Stomach (tissue), 8 donors: ENCODE measurements at regions not wholly inside any gene's neighbourhood (a gene's known extent, or its start where the extent isn't known, plus 50 kb on each side); places are given as distances from the start of the nearest gene placed in this dataset.

Experiments used
- DNase-seq, 2 donors: peaks; one replicate each; pipeline versions ENCODE4 v3.0.0 to v3.0.0-alpha.2; 2013 to 2019
- H3K27ac ChIP-seq, 5 donors: fragments of 200-600 bp in 4 of 5; sonication (generic) in 4 of 5; one replicate each; pipeline ENCODE4 v1.5.1; 2013 to 2019; ENCODE audit warnings: mild to moderate bottlenecking in 1 of 5, moderate library complexity in 1 of 5
- H3K27me3 ChIP-seq, 3 donors: fragments of 200-600 bp; sonication (generic); one replicate each; pipeline ENCODE4 v1.5.1; 2017 to 2019; ENCODE audit warnings: mixed run types in 1 of 3
- H3K36me3 ChIP-seq, 4 donors: fragments of 200-600 bp; sonication (generic); 1 replicate in 3 of 4; 2 replicates in 1 of 4; pipeline ENCODE4 v1.5.1; 2016 to 2019
- H3K4me1 ChIP-seq, 4 donors: fragments of 200-600 bp; sonication (generic); one replicate each; pipeline ENCODE4 v1.5.1; 2016 to 2019
- H3K4me3 ChIP-seq, 4 donors: fragments of 200-600 bp; sonication (generic) in 3 of 4; one replicate each; pipeline ENCODE4 v1.5.1; 2016 to 2019; ENCODE audit warnings: mild to moderate bottlenecking in 1 of 4
- H3K9me3 ChIP-seq, 4 donors: fragments of 200-600 bp; sonication (generic); one replicate each; pipeline ENCODE4 v1.5.1; 2016 to 2019
- CTCF ChIP-seq, 7 experiments: fragments of 450-650 bp in 4 of 7; fragments of 200-600 bp in 3 of 7; sonication (generic) in 3 of 7; IDR thresholded peaks; one replicate each; pipeline ENCODE4 v1.5.1; 2016 to 2019; ENCODE audit warnings: antibody characterized with exemption in 7 of 7, control low read depth in 2 of 7, mild to moderate bottlenecking in 1 of 7
- EP300 ChIP-seq: sonication (generic); formaldehyde crosslinking; IDR thresholded peaks from one replicate; pipeline ENCODE4 v1.6.1; 2017; ENCODE audit warnings: antibody characterized with exemption
- POLR2A ChIP-seq, 4 donors: fragments of 450-650 bp; IDR thresholded peaks; one replicate each; pipeline ENCODE4 v1.6.1; 2016; ENCODE audit warnings: antibody characterized with exemption in 4 of 4, control low read depth in 2 of 4, mild to moderate bottlenecking in 1 of 4, moderate library complexity in 1 of 4
- POLR2AphosphoS5 ChIP-seq, 3 donors: sonication (generic); formaldehyde crosslinking; IDR thresholded peaks; one replicate each; pipeline ENCODE4 v1.6.1; 2016; ENCODE audit warnings: antibody characterized with exemption in 3 of 3
- WGBS, 5 donors: extraction: QIAGEN DNeasy Blood & Tissue Kit in 3 of 5; methylation state at CpG; one replicate each; pipeline versions ENCODE4 v1.1.5 to v1.1.7; 2013 to 2018; 5-methylcytosine and 5-hydroxymethylcytosine counted together
- intact Hi-C: fragments of 100-400 bp; cut with DNase I; formaldehyde crosslinking; loops from one replicate; pipeline ENCODE4 v1.15.1; 2023; ENCODE audit warnings: low total_unique reads
- donor health status: healthy with polysubstance abuse.
- donor health status: Bipolar disorder and iron deficiency.
- donor health status: healthy.

GRCh38 chr17:5843366-5844026, 226.7 kb upstream of the WSCD1 start:
- Histone ChIP-seq H3K27ac (no peak overlapping the region), H3K4me1 (no peaks in the 10 kb centered on the region), H3K36me3 (no peaks in the 10 kb centered on the region), H3K9me3 (no peaks in the 10 kb centered on the region), H3K4me3 (no peak overlapping the region), H3K27me3 (peaks cover 0 to 6% (median 0%) of the 10 kb centered on the region in 3 donors)
- TF ChIP-seq POLR2A (IDR thresholded peaks at IDR 0.05) (no peak), EP300 (no peak), POLR2AphosphoS5 (IDR thresholded peaks at IDR 0.05) (no peak), CTCF (IDR thresholded peaks at IDR 0.05) (no peak)
- 84 to 94% (median 93%) methylated on average over 12 to 14 of the region's 14 CpGs for WGBS, 5 donors
- intact Hi-C loops, result no loop called here
- no peak for DNase-seq

- Histone ChIP-seq H3K27me3 (peaks cover 0 to 6% (median 0%) of the 10 kb centered on the region in 3 donors), H3K4me3 (no peak overlapping the region), H3K36me3 (no peaks in the 10 kb centered on the region), H3K4me1 (no peaks in the 10 kb centered on the region), H3K27ac (no peak overlapping the region), H3K9me3 (no peaks in the 10 kb centered on the region)
- WGBS, 5 donors, result 71 to 90% (median 80%) methylated on average over 5 of the region's 5 CpGs
- TF ChIP-seq POLR2AphosphoS5 (IDR thresholded peaks at IDR 0.05), result no peak
- no peak for TF ChIP-seq EP300
- no peak for TF ChIP-seq CTCF (IDR thresholded peaks at IDR 0.05)
- no peak for TF ChIP-seq POLR2A (IDR thresholded peaks at IDR 0.05)
- no peak for DNase-seq
- intact Hi-C loops, result no loop called here
Measured at GRCh38 chr17:5846001-5846400, 224.2 kb upstream of the WSCD1 start.

GRCh38 chr17:5854871-5855554, 215.2 kb upstream of the WSCD1 start:
- intact Hi-C loops, result no loop called here
- DNase-seq, result no peak
- H3K36me3 ChIP-seq, result no peaks in the 10 kb centered on the region
- no peaks in the 10 kb centered on the region for H3K9me3 ChIP-seq
- H3K4me3 ChIP-seq, result no peak overlapping the region
- TF ChIP-seq POLR2AphosphoS5 (IDR thresholded peaks at IDR 0.05) (no peak), POLR2A (IDR thresholded peaks at IDR 0.05) (no peak), EP300 (no peak), CTCF (IDR thresholded peaks at IDR 0.05) (no peak)
- peaks cover 0 to 5% (median 0%) of the 10 kb centered on the region in 3 donors for H3K27me3 ChIP-seq
- no peak overlapping the region for H3K27ac ChIP-seq
- no peaks in the 10 kb centered on the region for H3K4me1 ChIP-seq
- 68 to 82% (median 76%) methylated on average over 7 of the region's 7 CpGs for WGBS, 5 donors

- Histone ChIP-seq H3K9me3 (no peaks in the 10 kb centered on the region), H3K36me3 (no peaks in the 10 kb centered on the region), H3K27ac (no peak overlapping the region), H3K4me3 (no peak overlapping the region), H3K27me3 (peaks cover 0 to 5% (median 0%) of the 10 kb centered on the region in 3 donors), H3K4me1 (no peaks in the 10 kb centered on the region)
- no peak for TF ChIP-seq POLR2A (IDR thresholded peaks at IDR 0.05)
- TF ChIP-seq EP300, result no peak
- no peak for TF ChIP-seq POLR2AphosphoS5 (IDR thresholded peaks at IDR 0.05)
- TF ChIP-seq CTCF (IDR thresholded peaks at IDR 0.05), result no peak
- intact Hi-C loops, result no loop called here
- no peak for DNase-seq
- 56 to 92% (median 62%) methylated on average over 4 of the region's 4 CpGs for WGBS, 5 donors
Measured at GRCh38 chr17:5861246-5861645, 208.9 kb upstream of the WSCD1 start.
